Astrocyte (in vitro differentiated cells and primary cell): ENCODE measurements at regions not wholly inside any gene's neighbourhood (a gene's known extent, or its start where the extent isn't known, plus 50 kb on each side); places are given as distances from the start of the nearest gene placed in this dataset.

Source experiments
- DNase-seq: peaks from one replicate; pipeline ENCODE4 v3.0.0-alpha.2; 2010; ENCODE audit warnings: low read depth
- FAIRE-seq: peaks from 2 replicates; lab custom pipeline; 2011; peaks lifted over from hg19 to GRCh38; lab: Jason Lieb, UNC
- H2AFZ ChIP-seq: 2 replicates; pipeline ENCODE4 v1.6.0; 2012; ENCODE audit warnings: low read depth, low read length, inconsistent platforms
- H3K27ac ChIP-seq: 2 replicates; pipeline ENCODE4 v1.5.1; 2011; ENCODE audit warnings: low read depth, low read length, inconsistent platforms
- H3K27me3 ChIP-seq: 2 replicates; pipeline ENCODE4 v1.6.0; 2011; ENCODE audit warnings: low read length, inconsistent platforms; ENCODE audit not compliant: insufficient read depth
- H3K36me3 ChIP-seq: 2 replicates; pipeline ENCODE4 v1.5.1; 2011; ENCODE audit warnings: low read length, inconsistent platforms; ENCODE audit not compliant: insufficient read depth
- H3K4me1 ChIP-seq: 2 replicates; pipeline ENCODE4 v1.5.1; 2011; ENCODE audit warnings: low read length, inconsistent platforms; ENCODE audit not compliant: insufficient read depth
- H3K4me2 ChIP-seq: 2 replicates; pipeline ENCODE4 v1.6.0; 2012; ENCODE audit warnings: low read length, inconsistent platforms
- H3K4me3 ChIP-seq: 2 replicates; pipeline ENCODE4 v1.5.1; 2011; ENCODE audit warnings: low read depth, mild to moderate bottlenecking, low read length, inconsistent platforms; ENCODE audit not compliant: insufficient read depth
- H3K79me2 ChIP-seq: 2 replicates; pipeline ENCODE4 v1.6.0; 2012; ENCODE audit warnings: mild to moderate bottlenecking, low read length, inconsistent platforms; ENCODE audit not compliant: insufficient read depth
- H3K9ac ChIP-seq: 2 replicates; pipeline ENCODE4 v1.6.0; 2012; ENCODE audit warnings: mild to moderate bottlenecking, low read length, inconsistent platforms
- H3K9me3 ChIP-seq: 2 replicates; pipeline ENCODE4 v1.5.1; 2012; ENCODE audit warnings: low read depth, mild to moderate bottlenecking, low read length, inconsistent platforms; ENCODE audit not compliant: insufficient read depth
- H4K20me1 ChIP-seq: 2 replicates; pipeline ENCODE4 v1.6.0; 2012; ENCODE audit warnings: low read length, inconsistent platforms; ENCODE audit not compliant: insufficient read depth
- H3K27ac Mint-ChIP-seq: one replicate; pipeline ENCODE4 v1.8.0; 2021; ENCODE audit warnings: mild to moderate bottlenecking, mixed read lengths; ENCODE audit not compliant: unreplicated experiment
- H3K27me3 Mint-ChIP-seq: one replicate; pipeline ENCODE4 v1.8.0; 2021; ENCODE audit warnings: low read depth, mixed read lengths; ENCODE audit not compliant: unreplicated experiment
- H3K36me3 Mint-ChIP-seq: one replicate; pipeline ENCODE4 v1.8.0; 2021; ENCODE audit warnings: low read depth, mixed read lengths; ENCODE audit not compliant: unreplicated experiment
- H3K4me1 Mint-ChIP-seq: one replicate; pipeline ENCODE4 v1.8.0; 2021; ENCODE audit warnings: low read depth, mixed read lengths; ENCODE audit not compliant: unreplicated experiment
- H3K4me3 Mint-ChIP-seq: one replicate; pipeline ENCODE4 v1.8.0; 2021; ENCODE audit warnings: mild to moderate bottlenecking, moderate library complexity, mixed read lengths; ENCODE audit not compliant: unreplicated experiment
- H3K9me3 Mint-ChIP-seq: one replicate; pipeline ENCODE4 v1.8.0; 2021; ENCODE audit warnings: mild to moderate bottlenecking, mixed read lengths; ENCODE audit not compliant: unreplicated experiment
- CTCF ChIP-seq: IDR thresholded peaks from 2 replicates; pipeline ENCODE4 v1.5.1; 2011; ENCODE audit warnings: low read depth, mild to moderate bottlenecking, inconsistent platforms, low read length, moderate library complexity; ENCODE audit not compliant: insufficient read depth
- EZH2 ChIP-seq: IDR thresholded peaks from 2 replicates; pipeline ENCODE4 v1.6.1; 2012; ENCODE audit warnings: mild to moderate bottlenecking, low read length, inconsistent platforms; ENCODE audit not compliant: insufficient read depth

DNA sequence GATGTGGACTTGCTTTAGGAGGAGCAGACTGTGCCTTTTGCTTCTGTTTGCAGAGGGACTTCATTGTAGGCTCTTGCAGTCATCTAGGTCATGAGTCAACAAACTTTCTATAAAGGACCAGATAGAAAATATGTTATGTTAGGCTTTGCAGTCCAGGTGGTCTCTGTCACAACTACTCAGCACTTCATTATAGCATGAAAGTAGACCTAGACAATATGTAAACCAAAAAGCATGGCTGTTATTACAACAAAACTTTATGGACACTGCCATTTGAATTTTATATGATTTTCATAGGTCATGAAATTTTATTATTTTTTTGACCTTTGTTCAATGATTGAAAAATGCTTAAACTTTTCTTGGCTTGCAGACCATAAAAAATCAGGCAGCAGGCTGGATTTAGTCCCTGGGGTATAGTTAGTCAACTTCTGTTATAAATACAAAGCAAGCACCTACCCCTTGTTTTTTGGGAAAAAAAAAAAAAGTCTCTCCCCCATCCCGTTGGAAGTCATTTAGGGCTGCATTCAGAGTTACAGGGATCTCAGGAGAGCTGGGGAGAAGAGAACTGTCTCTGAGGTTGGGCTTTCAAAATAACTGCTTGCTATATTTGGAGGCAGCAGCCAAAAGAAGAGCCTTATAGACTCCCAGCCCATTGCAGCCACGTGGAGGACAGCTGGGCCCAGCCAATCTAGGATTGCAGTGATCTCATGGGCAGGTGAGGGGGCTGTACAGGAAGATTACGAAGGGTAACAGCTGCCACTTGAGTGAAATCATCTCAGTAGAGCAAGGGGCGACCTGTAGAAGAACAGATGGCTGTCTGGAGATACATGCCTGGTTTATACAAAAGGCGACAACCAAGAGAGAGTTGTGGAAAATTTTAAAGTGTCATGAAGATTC is 136.6 kb upstream of the TNC start:
- Histone ChIP-seq H3K36me3 (no peaks in the 10 kb centered on the region), H3K4me1 (peaks cover 17% of the 10 kb centered on the region), H3K27me3 (no peaks in the 10 kb centered on the region), H3K4me2 (no peak overlapping the region), H3K9me3 (peaks cover 2% of the 10 kb centered on the region), H3K4me3 (no peak overlapping the region), H4K20me1 (no peaks in the 10 kb centered on the region), H3K9ac (no peak overlapping the region), H3K27ac (no peak overlapping the region), H3K79me2 (no peaks in the 10 kb centered on the region), H2AFZ (no peak overlapping the region)
- Mint-ChIP-seq H3K4me3 (no peak overlapping the region), H3K27ac (peak overlapping the region; percentile 79), H3K4me1 (peaks cover 27% of the 10 kb centered on the region), H3K27me3 (peaks cover 1% of the 10 kb centered on the region), H3K36me3 (no peaks in the 10 kb centered on the region), H3K9me3 (peaks cover 8% of the 10 kb centered on the region)
- TF ChIP-seq EZH2 = no peak
- no peak for TF ChIP-seq CTCF
- DNase-seq = no peak
- FAIRE-seq = no peak

- Histone ChIP-seq H3K9ac (no peak overlapping the region), H3K27ac (peak overlapping the region; percentile 68)
- peaks cover 35% of the 10 kb centered on the region for H3K4me1 Mint-ChIP-seq
These were observed 143.7 kb upstream of the TNC start for GRCh38 chr9:115261656-115262081.

More at GRCh38 chr9:115261656-115262081, 143.7 kb upstream of the TNC start:
- no peaks in the 10 kb centered on the region for H3K9me3 ChIP-seq
- no peaks in the 10 kb centered on the region for H3K27me3 ChIP-seq
- peak; percentile 40 for DNase-seq
- TF ChIP-seq CTCF (no peak), EZH2 (no peak)
- H4K20me1 ChIP-seq = no peaks in the 10 kb centered on the region
- H3K9me3 Mint-ChIP-seq = peaks cover 7% of the 10 kb centered on the region
- no peak overlapping the region for H3K4me3 Mint-ChIP-seq
- peaks cover 27% of the 10 kb centered on the region for H3K4me1 ChIP-seq
- H3K4me2 ChIP-seq = no peak overlapping the region
- peak overlapping the region; percentile 58 for H3K27ac Mint-ChIP-seq
- H3K4me3 ChIP-seq = no peak overlapping the region
- no peaks in the 10 kb centered on the region for H3K36me3 ChIP-seq
- no peaks in the 10 kb centered on the region for H3K79me2 ChIP-seq
- no peaks in the 10 kb centered on the region for H3K27me3 Mint-ChIP-seq
- H2AFZ ChIP-seq = no peak overlapping the region
- FAIRE-seq = no peak
- H3K36me3 Mint-ChIP-seq = no peaks in the 10 kb centered on the region
